ENCODE measurements at regions not wholly inside any gene's neighbourhood (a gene's known extent, or its start where the extent isn't known, plus 50 kb on each side); places are given as distances from the start of the nearest gene placed in this dataset.
A peak's percentile ranks its signal among the peaks of the same experiment; 100 is the strongest.
"Not testable (repeated sequence)": the region's sequence is repeated elsewhere in the genome, so short reads cannot be mapped to it uniquely, and the experiment has no call there.

GRCh38 chr1:91098299-91098906, 76.6 kb upstream of the ZNF644 start:
- no peak overlapping the region for H3K27ac ChIP-seq
- TF ChIP-seq, protein P1, sequence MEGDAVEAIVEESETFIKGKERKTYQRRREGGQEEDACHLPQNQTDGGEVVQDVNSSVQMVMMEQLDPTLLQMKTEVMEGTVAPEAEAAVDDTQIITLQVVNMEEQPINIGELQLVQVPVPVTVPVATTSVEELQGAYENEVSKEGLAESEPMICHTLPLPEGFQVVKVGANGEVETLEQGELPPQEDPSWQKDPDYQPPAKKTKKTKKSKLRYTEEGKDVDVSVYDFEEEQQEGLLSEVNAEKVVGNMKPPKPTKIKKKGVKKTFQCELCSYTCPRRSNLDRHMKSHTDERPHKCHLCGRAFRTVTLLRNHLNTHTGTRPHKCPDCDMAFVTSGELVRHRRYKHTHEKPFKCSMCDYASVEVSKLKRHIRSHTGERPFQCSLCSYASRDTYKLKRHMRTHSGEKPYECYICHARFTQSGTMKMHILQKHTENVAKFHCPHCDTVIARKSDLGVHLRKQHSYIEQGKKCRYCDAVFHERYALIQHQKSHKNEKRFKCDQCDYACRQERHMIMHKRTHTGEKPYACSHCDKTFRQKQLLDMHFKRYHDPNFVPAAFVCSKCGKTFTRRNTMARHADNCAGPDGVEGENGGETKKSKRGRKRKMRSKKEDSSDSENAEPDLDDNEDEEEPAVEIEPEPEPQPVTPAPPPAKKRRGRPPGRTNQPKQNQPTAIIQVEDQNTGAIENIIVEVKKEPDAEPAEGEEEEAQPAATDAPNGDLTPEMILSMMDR (conservative IDR thresholded peaks at IDR 0.05) = no peak

GRCh38 chr1:91095321-91095720, 73.5 kb upstream of the ZNF644 start:
- H3K27ac ChIP-seq = not testable (repeated sequence)

DNA sequence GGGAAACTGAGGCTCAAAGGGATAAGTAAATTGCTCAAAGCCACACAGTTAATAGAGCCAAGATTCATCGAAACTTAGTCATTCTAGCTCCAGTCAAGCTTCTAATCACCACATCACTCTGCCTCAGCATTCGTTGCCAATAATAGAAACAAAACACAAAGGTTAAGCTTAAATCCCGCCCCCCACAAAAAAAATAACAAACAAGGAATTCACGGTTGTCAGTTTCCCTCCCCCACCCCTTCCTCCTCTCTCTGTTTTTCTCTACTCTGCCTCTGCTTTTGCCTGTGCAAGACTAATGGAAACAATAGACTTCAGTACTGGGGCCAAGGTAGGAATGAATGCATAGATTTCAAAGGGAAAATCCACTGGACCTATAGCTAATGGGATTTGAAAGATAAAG, 70.7 kb upstream of the ZNF644 start:
- TF ChIP-seq, protein P1 (conservative IDR thresholded peaks at IDR 0.05) = no peak
- H3K27ac ChIP-seq = peak overlapping the region; percentile 84

GRCh38 chr1:91091812-91092211, 70.0 kb upstream of the ZNF644 start:
- H3K27ac ChIP-seq = peak overlapping the region; percentile 84

GRCh38 chr1:91080650-91081049, 58.8 kb upstream of the ZNF644 start:
- TF ChIP-seq, protein P1 (conservative IDR thresholded peaks at IDR 0.05) = no peak
- H3K27ac ChIP-seq = no peak overlapping the region

More at GRCh38 chr1:91091812-91092211, 70.0 kb upstream of the ZNF644 start:
- TF ChIP-seq, protein P1 (conservative IDR thresholded peaks at IDR 0.05) = no peak

DNA sequence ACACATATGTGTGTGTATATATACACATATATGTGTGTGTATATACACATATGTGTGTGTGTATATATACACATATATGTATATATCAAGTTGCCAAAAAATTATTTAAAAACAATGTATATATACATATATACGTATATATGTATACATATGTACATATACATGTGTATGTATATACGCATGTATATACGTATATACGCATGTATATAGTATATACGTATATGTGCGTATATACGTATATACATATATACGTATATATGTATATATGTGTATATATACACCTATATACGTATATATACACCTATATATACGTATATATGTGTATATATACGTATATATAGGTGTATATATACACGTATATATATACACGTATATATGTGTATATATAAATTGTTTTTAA, 57.0 kb upstream of the ZNF644 start:
- TF ChIP-seq, protein P1 (conservative IDR thresholded peaks at IDR 0.05) = no peak

DNA sequence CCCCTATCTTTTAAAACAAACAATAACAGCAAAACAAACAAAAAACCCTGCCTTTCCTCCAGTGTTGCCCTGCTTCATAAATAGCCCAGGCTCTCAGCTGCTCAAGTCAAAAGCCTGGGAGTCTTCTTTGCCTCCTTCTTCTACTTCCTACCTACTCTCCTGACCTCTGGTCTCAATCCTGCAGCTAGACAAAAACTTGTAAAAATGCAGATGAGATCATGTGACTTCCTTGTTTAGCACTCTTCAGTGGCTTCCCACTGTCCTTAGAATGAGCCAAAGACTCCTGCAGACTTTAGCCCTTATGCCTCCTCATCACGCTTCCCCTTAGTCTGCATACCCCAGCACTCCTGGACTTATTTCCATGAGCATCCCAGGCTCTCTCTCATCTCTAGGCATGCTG, 55.0 kb upstream of the ZNF644 start:
- TF ChIP-seq, protein P1 (conservative IDR thresholded peaks at IDR 0.05) = no peak
- H3K27ac ChIP-seq = no peak overlapping the region

More for the DNA sequence above, 57.0 kb upstream of the ZNF644 start:
- no peak overlapping the region for H3K27ac ChIP-seq

DNA sequence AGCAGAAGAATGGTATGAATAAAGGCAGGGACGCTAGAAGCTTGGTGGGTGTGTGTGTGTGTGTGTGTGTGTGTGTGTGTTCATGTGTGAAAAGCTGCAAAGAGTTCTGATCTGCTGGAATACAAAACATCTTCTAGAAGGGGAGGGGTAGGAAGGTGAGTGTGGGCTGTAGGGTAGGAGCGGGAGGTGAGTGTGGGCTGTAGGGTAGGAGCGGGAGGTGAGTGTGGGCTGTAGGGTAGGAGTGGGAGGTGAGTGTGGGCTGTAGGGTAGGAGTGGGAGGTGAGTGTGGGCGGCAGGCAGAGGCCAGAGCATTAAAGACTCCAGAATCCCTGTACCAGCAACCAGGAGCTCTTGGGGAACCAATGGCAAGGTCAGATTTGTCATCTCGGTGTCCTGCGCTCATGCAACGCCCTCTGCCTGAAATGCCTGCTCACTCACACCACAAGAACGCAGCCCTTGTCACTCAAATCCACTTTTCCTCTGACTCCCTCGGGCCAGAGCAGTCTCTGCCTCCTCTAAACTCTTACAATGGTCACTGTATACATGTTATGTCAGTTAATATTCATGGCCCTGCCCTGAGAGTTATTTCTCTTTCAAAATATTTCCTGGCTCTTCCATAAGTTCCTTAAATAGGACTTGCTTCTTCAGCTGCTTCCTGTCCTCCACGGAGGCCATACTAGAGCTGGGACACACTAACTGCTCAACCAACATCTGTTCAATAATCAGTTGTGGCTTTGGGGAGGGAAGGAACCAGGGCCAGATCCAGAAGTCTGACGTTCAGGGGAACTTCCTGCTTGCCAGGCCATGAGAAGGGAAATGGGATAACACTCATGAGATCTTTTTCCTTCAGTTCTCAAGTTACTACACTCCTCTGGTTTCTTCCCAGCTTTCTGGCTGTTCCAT, 53.6 kb upstream of the ZNF644 start:
- TF ChIP-seq, protein P1 (conservative IDR thresholded peaks at IDR 0.05) = no peak
- H3K27ac ChIP-seq = no peak overlapping the region

Measured in VCaP (cell line).